VCaP (cell line): ENCODE measurements at regions not wholly inside any gene's neighbourhood (a gene's known extent, or its start where the extent isn't known, plus 50 kb on each side); places are given as distances from the start of the nearest gene placed in this dataset.
"Not testable (repeated sequence)": the region's sequence is repeated elsewhere in the genome, so short reads cannot be mapped to it uniquely, and the experiment has no call there.

ENCODE experiments used
- H3K27ac ChIP-seq: fragments of 450-650 bp; 2 replicates; pipeline ENCODE4 v1.5.1; 2017
- CTCF ChIP-seq: fragments of 450-650 bp; conservative IDR thresholded peaks from 2 replicates; pipeline ENCODE4 v1.5.1; 2017; ENCODE audit warnings: mild to moderate bottlenecking, moderate library complexity

DNA sequence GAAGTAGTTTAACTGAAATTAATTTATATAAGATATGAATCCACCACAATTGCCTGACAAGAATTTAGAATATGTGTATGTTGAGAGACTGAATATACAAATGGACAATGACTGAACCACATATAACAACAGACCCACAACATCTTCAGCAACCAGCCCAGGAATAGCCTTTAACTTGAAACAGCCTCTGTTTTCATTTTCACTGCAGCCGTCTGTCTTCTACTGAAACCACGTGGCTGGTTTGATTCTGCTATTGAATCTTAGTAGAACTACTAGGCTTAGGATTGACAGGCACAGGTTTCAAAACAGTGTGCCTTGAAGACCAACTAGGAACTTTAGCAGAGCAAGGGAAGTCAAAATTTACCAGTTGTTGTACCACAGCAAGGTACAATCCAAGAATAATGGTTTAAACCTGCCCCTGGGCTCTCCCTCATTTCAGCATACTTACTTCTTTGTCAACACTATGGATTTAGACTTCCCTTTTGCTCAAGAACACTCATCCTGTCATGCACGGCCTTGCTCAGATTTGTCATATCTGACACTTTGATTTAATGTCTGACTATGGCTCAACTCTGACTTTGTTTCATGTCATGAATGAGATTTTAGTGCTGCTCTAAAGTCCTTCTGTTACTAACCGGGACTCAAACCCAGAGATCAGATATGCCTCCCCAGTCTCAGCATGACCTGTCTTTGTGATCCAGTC lies 355.0 kb downstream of the KIF2B start:
- H3K27ac ChIP-seq: no peak overlapping the region
- TF ChIP-seq CTCF: no peak

DNA sequence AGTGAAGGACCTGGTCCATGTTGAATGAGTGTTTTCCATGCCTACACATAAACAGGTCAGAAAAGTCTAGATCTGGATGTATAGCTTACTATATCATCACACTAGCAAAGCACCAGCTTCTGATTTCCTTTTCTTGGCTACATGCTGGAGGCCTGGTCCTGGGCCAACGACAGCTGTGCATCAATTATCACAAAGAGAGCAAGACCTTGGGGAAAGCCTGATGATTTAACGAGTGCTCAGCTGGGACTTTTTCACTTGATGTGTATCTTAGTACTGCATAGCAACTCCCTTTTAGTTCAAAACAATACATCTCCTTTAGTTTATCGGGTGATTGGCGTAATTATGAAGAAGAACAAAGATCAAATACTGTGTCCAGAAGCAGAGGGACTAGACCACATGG lies 358.2 kb downstream of the KIF2B start:
- H3K27ac ChIP-seq: no peak overlapping the region
- no peak for TF ChIP-seq CTCF

DNA sequence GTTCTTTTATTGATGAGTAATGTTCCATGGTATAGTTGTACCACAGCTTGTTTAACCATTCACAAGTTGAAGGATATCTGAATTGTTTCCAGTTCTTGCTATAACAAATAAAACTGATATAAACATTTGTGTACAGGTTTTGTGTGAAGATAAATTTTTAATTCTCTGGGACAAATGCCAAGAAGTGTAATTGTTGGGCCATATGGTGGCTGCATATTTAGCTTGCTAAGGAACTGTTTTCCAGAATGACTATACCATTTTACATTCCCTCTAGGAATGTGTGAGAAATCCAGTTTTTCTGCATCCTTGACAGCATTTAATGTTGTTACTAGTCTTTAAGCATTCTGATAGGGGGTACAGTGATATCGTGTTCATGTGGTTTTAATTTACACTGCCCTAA lies 368.5 kb downstream of the KIF2B start:
- H3K27ac ChIP-seq: no peak overlapping the region
- TF ChIP-seq CTCF: no peak

DNA sequence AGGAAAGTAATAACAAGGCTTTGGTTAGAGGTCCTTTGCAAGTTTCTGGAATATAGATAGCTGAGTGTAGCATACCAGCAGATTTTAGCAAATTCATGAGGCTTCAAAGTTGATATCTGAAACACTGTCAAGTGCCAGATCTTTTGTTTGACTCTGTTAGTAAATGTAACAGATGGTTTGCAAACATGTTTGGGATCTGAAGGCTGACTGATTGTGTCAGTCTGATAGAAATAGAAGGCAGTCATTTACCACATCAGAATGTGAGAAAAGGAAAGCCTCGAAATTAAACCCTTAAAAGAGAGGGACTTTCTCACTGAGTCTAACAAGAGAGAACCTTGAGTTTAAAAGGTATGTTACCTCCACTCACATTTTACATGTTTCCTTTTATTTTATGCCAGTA lies 371.5 kb downstream of the KIF2B start:
- H3K27ac ChIP-seq: no peak overlapping the region
- no peak for TF ChIP-seq CTCF

DNA sequence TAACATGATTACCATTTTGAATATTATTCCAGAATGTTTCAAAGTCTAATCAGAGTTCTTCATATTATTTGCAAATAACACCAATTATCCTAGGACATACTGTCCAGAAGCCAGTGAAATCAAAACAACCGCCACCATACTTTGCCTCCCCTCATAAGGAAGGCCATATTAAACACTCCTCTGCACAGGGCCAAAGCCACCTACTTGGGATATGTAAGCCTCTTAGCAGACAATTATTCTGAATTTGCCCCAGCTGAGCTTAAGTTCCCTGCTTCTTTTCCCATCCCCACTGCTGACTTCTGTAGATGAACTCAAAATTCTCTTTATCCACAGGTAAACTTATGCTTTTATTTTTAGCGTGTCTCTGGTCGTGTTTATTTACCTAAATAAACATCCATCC lies 374.0 kb downstream of the KIF2B start:
- TF ChIP-seq CTCF: no peak
- no peak overlapping the region for H3K27ac ChIP-seq

DNA sequence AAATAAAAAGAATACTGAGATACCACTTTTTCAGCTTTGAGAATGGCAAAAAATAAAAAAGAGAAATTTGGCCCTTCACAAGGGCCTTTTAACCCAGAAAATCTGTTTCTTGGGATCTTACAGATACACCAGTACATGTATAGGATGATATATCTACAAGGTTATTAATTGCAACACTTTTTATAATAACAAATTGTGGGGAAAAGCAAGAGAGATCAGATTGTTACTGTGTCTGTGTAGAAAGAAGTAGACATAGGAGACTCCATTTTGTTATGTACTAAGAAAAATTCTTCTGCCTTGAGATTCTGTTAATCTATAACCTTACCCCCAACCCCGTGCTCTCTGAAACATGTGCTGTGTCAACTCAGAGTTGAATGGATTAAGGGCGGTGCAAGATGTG lies 378.7 kb downstream of the KIF2B start:
- H3K27ac ChIP-seq: not testable (repeated sequence)

DNA sequence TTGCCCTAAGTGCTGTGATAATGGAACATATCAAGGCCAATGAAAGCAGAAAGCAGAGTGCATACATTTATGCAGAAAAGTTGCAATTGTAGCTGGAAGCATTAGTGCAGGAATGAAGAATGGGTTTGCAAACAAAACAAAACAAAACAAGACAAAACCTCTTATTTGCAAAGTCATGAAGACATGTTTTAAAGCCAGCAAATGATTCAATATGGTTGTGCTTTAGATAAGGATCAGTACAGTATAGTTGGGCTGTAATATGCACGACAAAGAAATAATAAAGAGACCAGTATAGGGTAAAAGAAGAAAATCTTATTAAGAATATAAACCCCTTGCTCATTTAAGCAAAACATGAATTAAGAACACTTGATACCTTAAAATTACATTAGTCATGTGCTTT lies 398.1 kb downstream of the KIF2B start:
- no peak overlapping the region for H3K27ac ChIP-seq
- TF ChIP-seq CTCF: no peak

- no peak overlapping the region for H3K27ac ChIP-seq
These were observed 398.8 kb downstream of the KIF2B start for GRCh38 chr17:54221499-54221898.

More at GRCh38 chr17:54221499-54221898, 398.8 kb downstream of the KIF2B start:
- TF ChIP-seq CTCF: no peak
